Naive thymus-derived CD4-positive, alpha-beta T cell (primary cell): ENCODE measurements at regions not wholly inside any gene's neighbourhood (a gene's known extent, or its start where the extent isn't known, plus 50 kb on each side); places are given as distances from the start of the nearest gene placed in this dataset.
"Not testable (repeated sequence)": the region's sequence is repeated elsewhere in the genome, so short reads cannot be mapped to it uniquely, and the experiment has no call there.

Source experiments
- ATAC-seq: fragments of 150-1000 bp; cut with Tn5 transposase; 2 replicates; pipeline ENCODE4 v1.10.0; 2021; ENCODE audit warnings: mild to moderate bottlenecking, moderate library complexity
- CTCF ChIA-PET: fragments of 350-600 bp; sonication (Branson Sonifier 250); formaldehyde crosslinking; loops from one replicate; lab custom pipeline; 2021; ENCODE audit warnings: antibody characterized with exemption; lab: Charles Lee
- POLR2A ChIA-PET: fragments of 350-600 bp; sonication (Branson Sonifier 250); formaldehyde crosslinking; loops from one replicate; lab custom pipeline; 2021; ENCODE audit warnings: antibody characterized with exemption, inconsistent platforms; lab: Charles Lee
- DNase-seq, 9 donors: peaks; one replicate each; pipeline versions ENCODE4 v3.0.0 to v3.0.0-alpha.2; 2020 to 2022; ENCODE audit warnings: mixed read lengths in 1 of 9
- H3K27ac ChIP-seq: one replicate; pipeline ENCODE4 v1.7.0; 2013; ENCODE audit warnings: mild to moderate bottlenecking, low read depth, low read length, moderate library complexity
- H3K27me3 ChIP-seq, 2 donors: one replicate each; pipeline ENCODE4 v1.7.0; 2013; ENCODE audit warnings: low read length in 2 of 2, mild to moderate bottlenecking in 2 of 2, moderate library complexity in 2 of 2; ENCODE audit not compliant: control insufficient read depth in 2 of 2, insufficient read depth in 2 of 2
- H3K36me3 ChIP-seq, 3 experiments: 1 replicate in 2 of 3; 2 replicates in 1 of 3; pipeline ENCODE4 v1.7.0; 2013; ENCODE audit warnings: low read length in 3 of 3, mild to moderate bottlenecking in 3 of 3, moderate library complexity in 1 of 3; ENCODE audit not compliant: insufficient read depth in 3 of 3, control insufficient read depth in 2 of 3
- H3K4me1 ChIP-seq, 2 donors: one replicate each; pipeline ENCODE4 v1.7.0; 2013; ENCODE audit warnings: low read length in 2 of 2, mild to moderate bottlenecking in 2 of 2, moderate library complexity in 1 of 2; ENCODE audit not compliant: control insufficient read depth in 2 of 2, insufficient read depth in 2 of 2
- H3K4me3 ChIP-seq: 2 replicates; pipeline ENCODE4 v1.7.0; 2013; ENCODE audit warnings: mild to moderate bottlenecking, low read length
- H3K9me3 ChIP-seq, 3 experiments: 1 replicate in 2 of 3; 2 replicates in 1 of 3; pipeline ENCODE4 v1.7.0; 2013; ENCODE audit warnings: low read length in 3 of 3; ENCODE audit not compliant: control insufficient read depth in 2 of 3
- H3K27ac Mint-ChIP-seq, 9 donors: one replicate each; pipeline ENCODE4 v1.8.0; 2020 to 2022; ENCODE audit warnings: mixed read lengths in 9 of 9, mild to moderate bottlenecking in 8 of 9, moderate library complexity in 5 of 9, inconsistent platforms in 2 of 9
- H3K27me3 Mint-ChIP-seq, 5 donors: one replicate each; pipeline ENCODE4 v1.8.0; 2021 to 2022; ENCODE audit warnings: mixed read lengths in 5 of 5, mild to moderate bottlenecking in 1 of 5
- H3K36me3 Mint-ChIP-seq, 5 donors: one replicate each; pipeline ENCODE4 v1.8.0; 2020 to 2022; ENCODE audit warnings: mixed read lengths in 5 of 5, mild to moderate bottlenecking in 3 of 5, inconsistent platforms in 1 of 5
- H3K4me1 Mint-ChIP-seq, 7 donors: one replicate each; pipeline ENCODE4 v1.8.0; 2020 to 2022; ENCODE audit warnings: mixed read lengths in 7 of 7, mild to moderate bottlenecking in 3 of 7, inconsistent platforms in 1 of 7
- H3K4me3 Mint-ChIP-seq, 10 donors: one replicate each; pipeline ENCODE4 v1.8.0; 2020 to 2022; ENCODE audit warnings: mild to moderate bottlenecking in 10 of 10, mixed read lengths in 10 of 10, moderate library complexity in 6 of 10, inconsistent platforms in 2 of 10
- H3K9me3 Mint-ChIP-seq, 11 donors: one replicate each; pipeline ENCODE4 v1.8.0; 2020 to 2022; ENCODE audit warnings: mixed read lengths in 11 of 11, mild to moderate bottlenecking in 4 of 11, inconsistent platforms in 1 of 11, moderate library complexity in 1 of 11
- intact Hi-C, 2 donors: fragments of 100-400 bp; cut with micrococcal nuclease; formaldehyde crosslinking; loops; one replicate each; pipeline ENCODE4 v1.15.1; 2023

- DNase-seq (no peak), ATAC-seq (no peak)
- H3K27me3 Mint-ChIP-seq = peaks cover 8 to 30% (median 26%) of the 10 kb centered on the region in 5 donors
- Histone ChIP-seq H3K9me3 (no peaks in the 10 kb centered on the region), H3K36me3 (no peaks in the 10 kb centered on the region), H3K4me3 (no peak overlapping the region), H3K4me1 (no peaks in the 10 kb centered on the region), H3K27ac (no peak overlapping the region), H3K27me3 (no peaks in the 10 kb centered on the region)
- intact Hi-C loops = no loop called here
- no peaks in the 10 kb centered on the region for H3K4me1 Mint-ChIP-seq
- no peak overlapping the region for H3K4me3 Mint-ChIP-seq
- ChIA-PET POLR2A (no interaction called here), CTCF (no interaction called here)
- no peaks in the 10 kb centered on the region for H3K9me3 Mint-ChIP-seq
- H3K27ac Mint-ChIP-seq = no peak overlapping the region
- no peaks in the 10 kb centered on the region for H3K36me3 Mint-ChIP-seq
Measured at GRCh38 chr1:192453360-192453992, 122.1 kb upstream of the RGS1 start.

DNA sequence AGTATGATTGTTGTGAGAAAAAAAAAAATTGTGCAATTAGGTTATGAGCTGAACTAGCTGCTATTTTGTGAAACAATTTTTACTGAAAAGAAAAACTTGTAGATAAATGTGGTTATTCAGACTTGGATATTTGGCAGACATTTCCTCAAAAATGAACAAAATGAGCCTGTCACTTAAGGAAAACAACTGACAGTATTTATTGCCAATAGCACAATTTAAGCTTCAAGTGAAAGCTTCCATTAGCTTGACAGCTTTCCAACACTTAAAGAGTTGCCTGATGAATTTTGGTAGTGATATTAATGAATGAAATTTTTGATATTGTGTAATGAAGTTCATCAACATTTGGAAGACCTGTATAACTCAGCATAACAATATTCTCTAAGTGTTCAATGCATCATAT is 116.1 kb upstream of the RGS1 start:
- Mint-ChIP-seq H3K4me3 (no peak overlapping the region), H3K36me3 (no peaks in the 10 kb centered on the region), H3K9me3 (no peaks in the 10 kb centered on the region), H3K4me1 (no peaks in the 10 kb centered on the region), H3K27me3 (peaks cover 9 to 51% (median 32%) of the 10 kb centered on the region in 5 donors), H3K27ac (no peak overlapping the region)
- Histone ChIP-seq H3K9me3 (no peaks in the 10 kb centered on the region), H3K27ac (no peak overlapping the region), H3K4me3 (no peak overlapping the region), H3K36me3 (no peaks in the 10 kb centered on the region), H3K27me3 (no peaks in the 10 kb centered on the region), H3K4me1 (no peaks in the 10 kb centered on the region)
- POLR2A ChIA-PET = interaction anchor here (0.7 kb wide), 1 partner anchor 169 kb away, joined by 5 read pairs; no protein-coding TSS in a partner anchor
- no peak for ATAC-seq
- intact Hi-C loops = no loop called here
- no peak for DNase-seq
- CTCF ChIA-PET = interaction anchor here (0.7 to 1.5 kb wide), 2 partner anchors 15 to 83 kb away, joined by 3 to 4 read pairs; no protein-coding TSS in a partner anchor

DNA sequence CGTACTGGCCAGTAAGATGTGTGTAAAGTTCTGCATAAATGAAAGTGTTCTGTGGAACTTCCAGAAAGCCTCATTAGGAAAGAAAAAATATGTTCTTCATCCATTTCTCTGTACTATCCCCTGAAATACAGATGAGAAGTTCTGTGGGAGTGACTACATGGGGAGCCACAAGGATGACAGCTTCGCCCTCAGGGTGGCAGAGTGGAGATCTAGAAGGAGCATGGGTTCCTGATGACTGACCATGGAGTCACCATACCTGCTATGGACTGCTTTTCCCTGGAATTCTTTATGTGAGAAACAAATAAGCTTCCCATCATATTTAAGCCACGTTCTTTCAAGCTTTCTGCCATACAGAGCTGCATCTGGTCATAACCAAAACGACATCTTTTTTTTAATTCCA is 113.9 kb upstream of the RGS1 start:
- POLR2A ChIA-PET = no interaction called here
- H3K4me1 Mint-ChIP-seq = no peaks in the 10 kb centered on the region
- H3K4me3 Mint-ChIP-seq = no peak overlapping the region
- Histone ChIP-seq H3K27ac (no peak overlapping the region), H3K36me3 (no peaks in the 10 kb centered on the region), H3K4me1 (no peaks in the 10 kb centered on the region), H3K27me3 (no peaks in the 10 kb centered on the region), H3K4me3 (no peak overlapping the region), H3K9me3 (no peaks in the 10 kb centered on the region)
- peaks cover 12 to 54% (median 37%) of the 10 kb centered on the region in 5 donors for H3K27me3 Mint-ChIP-seq
- no peak for ATAC-seq
- H3K9me3 Mint-ChIP-seq = no peaks in the 10 kb centered on the region
- no peak overlapping the region for H3K27ac Mint-ChIP-seq
- H3K36me3 Mint-ChIP-seq = no peaks in the 10 kb centered on the region
- intact Hi-C loops = no loop called here
- DNase-seq = no peak
- CTCF ChIA-PET = no interaction called here

DNA sequence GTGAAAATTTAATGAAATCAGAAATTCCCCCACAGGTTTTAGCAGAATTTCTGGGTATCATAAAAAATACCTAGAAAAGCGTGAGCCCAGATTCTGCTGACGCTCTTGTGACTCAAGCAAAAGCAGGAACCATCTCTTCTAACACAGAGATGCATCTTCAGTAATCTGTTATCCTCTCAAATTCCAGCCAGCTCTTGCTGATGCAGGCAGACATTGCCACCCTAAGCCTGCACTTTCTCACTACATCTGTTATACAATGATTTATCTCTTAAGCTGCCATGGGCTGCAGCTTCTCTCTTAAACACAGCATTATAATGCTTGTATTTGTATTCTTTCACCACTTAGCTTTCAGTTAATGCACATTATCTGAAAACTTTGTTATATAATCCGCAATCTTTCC is 113.0 kb upstream of the RGS1 start:
- ATAC-seq (no peak), DNase-seq (no peak)
- Histone ChIP-seq H3K9me3 (no peaks in the 10 kb centered on the region), H3K4me3 (no peak overlapping the region), H3K27me3 (no peaks in the 10 kb centered on the region), H3K27ac (no peak overlapping the region), H3K4me1 (no peaks in the 10 kb centered on the region), H3K36me3 (no peaks in the 10 kb centered on the region)
- no peaks in the 10 kb centered on the region for H3K4me1 Mint-ChIP-seq
- H3K27ac Mint-ChIP-seq = no peak overlapping the region
- no peaks in the 10 kb centered on the region for H3K9me3 Mint-ChIP-seq
- POLR2A ChIA-PET = no interaction called here
- intact Hi-C loops = no loop called here
- peaks cover 11 to 56% (median 35%) of the 10 kb centered on the region in 5 donors for H3K27me3 Mint-ChIP-seq
- CTCF ChIA-PET = no interaction called here
- no peak overlapping the region for H3K4me3 Mint-ChIP-seq
- no peaks in the 10 kb centered on the region for H3K36me3 Mint-ChIP-seq

DNA sequence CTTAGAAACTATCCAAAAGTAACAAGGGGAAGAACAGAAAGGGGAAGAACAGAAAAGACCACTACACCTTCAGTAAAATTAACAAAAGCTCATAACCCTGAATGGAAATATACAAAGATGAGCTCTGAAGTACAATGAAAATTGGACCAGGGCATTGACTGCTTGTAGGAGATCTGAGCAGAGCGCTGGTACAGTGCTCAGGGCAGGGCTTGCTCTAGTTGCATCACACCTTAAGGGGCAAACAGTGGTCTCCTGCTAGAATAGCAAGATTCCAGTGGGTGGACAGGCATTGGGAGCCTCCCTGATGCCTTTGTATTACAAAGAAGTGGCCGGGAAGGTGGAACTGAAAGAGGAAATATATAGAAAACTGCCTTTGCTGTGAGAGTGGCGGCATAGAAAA is 111.9 kb upstream of the RGS1 start:
- CTCF ChIA-PET = interaction anchor here (0.6 kb wide), 1 partner anchor 17 kb away, joined by 3 read pairs; no protein-coding TSS in a partner anchor
- H3K27ac Mint-ChIP-seq = no peak overlapping the region
- no peaks in the 10 kb centered on the region for H3K36me3 ChIP-seq
- intact Hi-C loops = no loop called here
- DNase-seq (no peak), ATAC-seq (no peak)
- no peaks in the 10 kb centered on the region for H3K27me3 ChIP-seq
- no peaks in the 10 kb centered on the region for H3K4me1 Mint-ChIP-seq
- H3K4me3 ChIP-seq = no peak overlapping the region
- no peaks in the 10 kb centered on the region for H3K9me3 ChIP-seq
- H3K27me3 Mint-ChIP-seq = peaks cover 15 to 54% (median 38%) of the 10 kb centered on the region in 5 donors
- no peak overlapping the region for H3K4me3 Mint-ChIP-seq
- H3K4me1 ChIP-seq = no peaks in the 10 kb centered on the region
- no peak overlapping the region for H3K27ac ChIP-seq
- POLR2A ChIA-PET = no interaction called here
- no peaks in the 10 kb centered on the region for H3K9me3 Mint-ChIP-seq
- H3K36me3 Mint-ChIP-seq = no peaks in the 10 kb centered on the region

DNA sequence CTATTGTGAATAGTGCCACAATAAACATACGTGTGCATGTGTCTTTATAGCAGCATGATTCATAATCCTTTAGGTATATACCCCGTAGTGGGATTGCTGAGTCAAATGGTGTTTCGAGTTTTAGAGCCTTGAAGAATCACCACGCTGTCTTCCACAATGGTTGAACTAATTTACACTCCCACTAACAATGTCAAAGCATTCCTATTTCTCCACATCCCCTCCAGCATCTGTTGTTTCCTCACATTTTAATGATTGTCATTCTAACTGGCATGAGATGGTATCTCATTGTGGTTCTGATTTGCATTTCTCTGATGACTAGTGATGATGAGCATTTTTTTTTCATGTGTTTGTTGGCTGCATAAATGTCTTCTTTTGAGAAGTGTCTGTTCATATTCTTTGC is 110.4 kb upstream of the RGS1 start:
- H3K9me3 Mint-ChIP-seq, H3K4me1 Mint-ChIP-seq, ATAC-seq, POLR2A ChIA-PET, H3K27me3 ChIP-seq, H3K27ac Mint-ChIP-seq, H3K4me3 Mint-ChIP-seq, intact Hi-C loops, H3K36me3 Mint-ChIP-seq, H3K27ac ChIP-seq, H3K9me3 ChIP-seq, CTCF ChIA-PET, H3K4me1 ChIP-seq, H3K36me3 ChIP-seq, DNase-seq, H3K4me3 ChIP-seq: not testable (repeated sequence)
- peaks cover 26 to 67% (median 52%) of the 10 kb centered on the region in 5 donors for H3K27me3 Mint-ChIP-seq

DNA sequence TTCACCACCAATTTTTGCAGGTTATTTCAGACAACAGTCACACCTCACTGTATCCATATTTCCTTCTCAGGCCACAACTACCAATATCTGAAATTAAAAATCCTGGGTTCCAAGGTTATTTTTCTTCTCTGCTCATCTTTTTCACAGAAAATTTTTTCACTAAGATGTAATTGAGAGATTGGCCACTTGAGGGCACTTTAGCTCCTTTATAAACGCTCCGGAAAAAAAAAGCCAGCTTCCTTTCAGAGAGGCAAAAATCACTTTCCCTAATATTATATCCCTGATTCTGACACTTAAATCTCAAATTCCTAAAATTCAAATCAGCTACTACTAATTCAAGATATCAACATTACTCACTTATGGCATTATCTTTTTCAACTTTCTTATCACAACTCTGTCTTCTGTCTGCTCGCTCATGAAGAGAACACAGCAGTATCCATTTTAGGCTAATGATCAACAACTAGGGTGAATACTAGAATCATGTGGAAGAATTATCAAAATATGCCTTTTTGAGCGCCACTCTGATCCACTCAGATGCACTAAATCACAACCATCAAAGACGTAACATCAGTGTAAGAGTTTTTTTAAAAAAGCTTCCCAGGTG is 101.4 kb upstream of the RGS1 start:
- H3K4me3 Mint-ChIP-seq = no peak overlapping the region
- Histone ChIP-seq H3K4me3 (no peak overlapping the region), H3K36me3 (no peaks in the 10 kb centered on the region), H3K9me3 (no peaks in the 10 kb centered on the region), H3K27ac (no peak overlapping the region), H3K4me1 (no peaks in the 10 kb centered on the region), H3K27me3 (no peaks in the 10 kb centered on the region)
- DNase-seq (peak in 6 of 9 donors; percentile 5 to 49 (median 40)), ATAC-seq (peak; percentile 64)
- peaks cover 11 to 19% (median 13%) of the 10 kb centered on the region in 5 donors for H3K27me3 Mint-ChIP-seq
- no peak overlapping the region for H3K27ac Mint-ChIP-seq
- intact Hi-C loops = loop anchor here (1.0 to 5.0 kb wide), 8 partner anchors 106 to 648 kb away; partner anchors contain the start of genes CDC73 (in 1 of the 2) and RGS2 (in 1 of the 2)
- CTCF ChIA-PET = interaction anchor here (0.6 to 5.1 kb wide), 20 partner anchors 15 to 556 kb away, joined by 3 to 68 read pairs (median 3); no protein-coding TSS in a partner anchor
- no peaks in the 10 kb centered on the region for H3K9me3 Mint-ChIP-seq
- no peaks in the 10 kb centered on the region for H3K36me3 Mint-ChIP-seq
- POLR2A ChIA-PET = no interaction called here
- H3K4me1 Mint-ChIP-seq = no peaks in the 10 kb centered on the region
